ENCODE measurements at regions not wholly inside any gene's neighbourhood (a gene's known extent, or its start where the extent isn't known, plus 50 kb on each side); places are given as distances from the start of the nearest gene placed in this dataset.

DNA sequence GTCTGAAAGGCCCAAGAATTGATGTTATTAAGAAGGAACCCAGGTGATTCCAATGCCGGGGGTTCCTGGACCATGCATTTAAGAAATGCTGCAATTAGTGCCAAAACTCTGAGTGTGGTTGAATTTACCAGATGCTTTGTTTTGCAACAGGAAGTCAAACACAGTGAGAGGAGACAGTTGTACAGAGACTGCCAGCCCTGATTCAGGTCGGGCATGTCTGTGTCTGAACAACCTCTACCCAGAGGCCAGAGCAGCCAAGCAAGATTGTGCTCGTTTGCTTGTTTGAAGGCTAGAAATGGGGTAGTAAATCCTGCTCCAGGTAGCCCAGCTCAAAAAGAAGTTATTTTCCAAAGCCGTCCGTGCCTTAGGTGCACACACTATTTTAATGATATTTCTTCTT lies 412.4 kb upstream of the ERCC4 start:
- BruUV-seq (replicated peaks): no TSS peak
- H3K27ac ChIP-seq (ENCODE audit: control insufficient read depth, insufficient read depth): no peak overlapping the region
- no peaks in the 10 kb centered on the region for H4K20me1 ChIP-seq (ENCODE audit: control insufficient read depth, insufficient read depth)
- H3K27me3 ChIP-seq (replicated peaks in 1 of 2; ENCODE audit: control insufficient read depth in 2 of 2, insufficient read depth in 2 of 2, low read length in 1 of 2): no peaks in the 10 kb centered on the region
- H3K9ac ChIP-seq (ENCODE audit: control insufficient read depth, insufficient read depth, low read length): no peak overlapping the region
- no peak overlapping the region for H3K4me3 ChIP-seq
- FAIRE-seq (no peak), DNase-seq (ENCODE audit: low read depth, low spot score) (no peak), ATAC-seq (no peak)
- H3K4me2 ChIP-seq (ENCODE audit: control insufficient read depth, insufficient read depth): no peak overlapping the region
- H3K36me3 ChIP-seq (ENCODE audit: control insufficient read depth in 2 of 2, insufficient read depth in 2 of 2, low read length in 1 of 2): no peaks in the 10 kb centered on the region
- WGBS (ENCODE audit: insufficient coverage, insufficient replicate concordance, low lambda C conversion rate, missing lambda C conversion rate): 4% methylated on average over 5 of the region's 5 CpGs
- in situ Hi-C loops (cut with MboI) (no loop called here), intact Hi-C loops (cut with micrococcal nuclease; ENCODE audit: unreplicated experiment) (no loop called here)
- CTCF ChIA-PET: no interaction called here
- no peak for TF ChIP-seq SPI1 (IDR thresholded peaks at IDR 0.05; ENCODE audit: borderline replicate concordance, insufficient read depth, low read depth, low read length)
- no peak for TF ChIP-seq BCL11A (IDR thresholded peaks at IDR 0.05; ENCODE audit: low read depth, low read length)
- TF ChIP-seq SRF (IDR thresholded peaks at IDR 0.05; ENCODE audit: low read depth in 2 of 2, low read length in 2 of 2): no peak
- TF ChIP-seq JUND (IDR thresholded peaks at IDR 0.05; ENCODE audit: low read depth, low read length): no peak
- TF ChIP-seq NFYA (IDR thresholded peaks at IDR 0.05; ENCODE audit: borderline replicate concordance, low read depth, low read length): no peak
- TF ChIP-seq GABPA (IDR thresholded peaks at IDR 0.05; ENCODE audit: low read depth): no peak
- no peak for TF ChIP-seq ZZZ3 (IDR thresholded peaks at IDR 0.05; ENCODE audit: control insufficient read depth, insufficient read length, low read depth)
- TF ChIP-seq PAX5 (IDR thresholded peaks at IDR 0.05; ENCODE audit: borderline replicate concordance, low read depth, low read length): no peak
- no peak for TF ChIP-seq CHD4 (IDR thresholded peaks at IDR 0.05)
- no peak for TF ChIP-seq RUNX3 (IDR thresholded peaks at IDR 0.05; ENCODE audit: low read length)
- TF ChIP-seq NR2C2 (IDR thresholded peaks at IDR 0.05; ENCODE audit: borderline replicate concordance, control insufficient read depth, insufficient read length, low read depth): no peak
- no peak for TF ChIP-seq MTA2 (IDR thresholded peaks at IDR 0.05; ENCODE audit: low read depth)
- no peak for TF ChIP-seq JUNB (IDR thresholded peaks at IDR 0.05)
- TF ChIP-seq SMC3 (IDR thresholded peaks at IDR 0.05; ENCODE audit: borderline replicate concordance, low read length): no peak
- TF ChIP-seq ZSCAN29 (IDR thresholded peaks at IDR 0.05): no peak
- no peak for TF ChIP-seq SREBF2 (IDR thresholded peaks at IDR 0.05; ENCODE audit: low read length)
- TF ChIP-seq EED (IDR thresholded peaks at IDR 0.05; ENCODE audit: low read depth): no peak
- POLR2A ChIA-PET: no interaction called here
- SMC1A ChIA-PET (ENCODE audit: uncharacterized antibody, unreplicated experiment): interaction anchor here (1.1 kb wide), 1 partner anchor 14 kb away, joined by 3 read pairs; no protein-coding TSS in a partner anchor
- no peaks in the 10 kb centered on the region for H3K4me1 ChIP-seq (ENCODE audit: control insufficient read depth, insufficient read depth, low read length)
- H2AFZ ChIP-seq (ENCODE audit: control insufficient read depth, low read depth, low read length): no peak overlapping the region
- RAD21 ChIA-PET (ENCODE audit: unreplicated experiment): interaction anchor here (1.4 kb wide), 1 partner anchor 45 kb away, joined by 3 read pairs; no protein-coding TSS in a partner anchor
- no peaks in the 10 kb centered on the region for H3K9me3 ChIP-seq (replicated peaks; ENCODE audit: control insufficient read depth, insufficient read depth, low read length)
- no peaks in the 10 kb centered on the region for H3K79me2 ChIP-seq (ENCODE audit: control insufficient read depth, insufficient read depth, low read length)
